Mesothelial cell of epicardium (in vitro differentiated cells): ENCODE measurements at regions not wholly inside any gene's neighbourhood (a gene's known extent, or its start where the extent isn't known, plus 50 kb on each side); places are given as distances from the start of the nearest gene placed in this dataset.
"Not testable (repeated sequence)": the region's sequence is repeated elsewhere in the genome, so short reads cannot be mapped to it uniquely, and the experiment has no call there.

Experiments
- DNase-seq, 2 experiments: peaks; one replicate each; pipeline ENCODE4 v3.0.0; 2021; ENCODE audit warnings: low spot score in 2 of 2; ENCODE audit not compliant: unreplicated experiment in 2 of 2
- H3K27ac Mint-ChIP-seq: 2 replicates; pipeline ENCODE4 v1.8.0; 2021; ENCODE audit warnings: mixed read lengths
- H3K27me3 Mint-ChIP-seq: 2 replicates; pipeline ENCODE4 v1.8.0; 2021; ENCODE audit warnings: low read depth, mixed read lengths
- H3K36me3 Mint-ChIP-seq: 2 replicates; pipeline ENCODE4 v1.8.0; 2021; ENCODE audit warnings: mixed read lengths
- H3K4me1 Mint-ChIP-seq: 2 replicates; pipeline ENCODE4 v1.8.0; 2021; ENCODE audit warnings: mixed read lengths
- H3K4me3 Mint-ChIP-seq: 2 replicates; pipeline ENCODE4 v1.8.0; 2021; ENCODE audit warnings: mild to moderate bottlenecking, moderate library complexity, mixed read lengths
- H3K9me3 Mint-ChIP-seq: 2 replicates; pipeline ENCODE4 v1.8.0; 2021; ENCODE audit warnings: mixed read lengths
- CTCF ChIP-seq: fragments of 200-600 bp; sonication (generic); IDR thresholded peaks from one replicate; pipeline ENCODE4 v1.5.0; 2021; ENCODE audit warnings: antibody characterized with exemption; ENCODE audit not compliant: unreplicated experiment

GRCh38 chr6:8628736-8629135, 193.4 kb upstream of the SLC35B3 start:
- H3K4me1 Mint-ChIP-seq, result peaks cover 10% of the 10 kb centered on the region
- H3K36me3 Mint-ChIP-seq, result no peaks in the 10 kb centered on the region
- no peak overlapping the region for H3K4me3 Mint-ChIP-seq
- TF ChIP-seq CTCF, result no peak
- no peak for DNase-seq
- H3K27ac Mint-ChIP-seq, result no peak overlapping the region
- no peaks in the 10 kb centered on the region for H3K27me3 Mint-ChIP-seq
- no peaks in the 10 kb centered on the region for H3K9me3 Mint-ChIP-seq

- DNase-seq, result no peak
- H3K4me3 Mint-ChIP-seq, result no peak overlapping the region
- no peaks in the 10 kb centered on the region for H3K36me3 Mint-ChIP-seq
- no peak for TF ChIP-seq CTCF
- H3K27ac Mint-ChIP-seq, result no peak overlapping the region
- no peaks in the 10 kb centered on the region for H3K9me3 Mint-ChIP-seq
- peaks cover 4% of the 10 kb centered on the region for H3K4me1 Mint-ChIP-seq
- H3K27me3 Mint-ChIP-seq, result no peaks in the 10 kb centered on the region
Observed at GRCh38 chr6:8628063-8628462, 192.7 kb upstream of the SLC35B3 start.

GRCh38 chr6:8627085-8627861, 191.9 kb upstream of the SLC35B3 start:
- no peak for TF ChIP-seq CTCF

GRCh38 chr6:8624665-8625064, 189.3 kb upstream of the SLC35B3 start:
- H3K4me1 Mint-ChIP-seq, result no peaks in the 10 kb centered on the region
- no peak for TF ChIP-seq CTCF
- no peaks in the 10 kb centered on the region for H3K36me3 Mint-ChIP-seq
- no peak overlapping the region for H3K27ac Mint-ChIP-seq
- no peak for DNase-seq
- no peaks in the 10 kb centered on the region for H3K27me3 Mint-ChIP-seq
- H3K9me3 Mint-ChIP-seq, result no peaks in the 10 kb centered on the region
- no peak overlapping the region for H3K4me3 Mint-ChIP-seq

More at GRCh38 chr6:8627085-8627861, 191.9 kb upstream of the SLC35B3 start:
- no peaks in the 10 kb centered on the region for H3K27me3 Mint-ChIP-seq
- no peaks in the 10 kb centered on the region for H3K4me1 Mint-ChIP-seq
- no peaks in the 10 kb centered on the region for H3K9me3 Mint-ChIP-seq
- H3K4me3 Mint-ChIP-seq, result no peak overlapping the region
- DNase-seq, result no peak
- H3K27ac Mint-ChIP-seq, result no peak overlapping the region
- no peaks in the 10 kb centered on the region for H3K36me3 Mint-ChIP-seq

GRCh38 chr6:8623441-8623840, 188.1 kb upstream of the SLC35B3 start:
- Mint-ChIP-seq H3K27me3 (no peaks in the 10 kb centered on the region), H3K4me1 (no peaks in the 10 kb centered on the region), H3K4me3 (no peak overlapping the region), H3K36me3 (peaks cover 3% of the 10 kb centered on the region), H3K27ac (no peak overlapping the region), H3K9me3 (peaks cover 7% of the 10 kb centered on the region)
- no peak for DNase-seq
- TF ChIP-seq CTCF, result no peak

GRCh38 chr6:8619853-8620252, 184.5 kb upstream of the SLC35B3 start:
- Mint-ChIP-seq H3K4me3 (no peak overlapping the region), H3K27me3 (no peaks in the 10 kb centered on the region), H3K27ac (no peak overlapping the region), H3K9me3 (peaks cover 25% of the 10 kb centered on the region), H3K4me1 (no peaks in the 10 kb centered on the region), H3K36me3 (peaks cover 3% of the 10 kb centered on the region)
- TF ChIP-seq CTCF, result no peak
- DNase-seq, result no peak

GRCh38 chr6:8619408-8619807, 184.1 kb upstream of the SLC35B3 start:
- H3K9me3 Mint-ChIP-seq, result peaks cover 25% of the 10 kb centered on the region
- not testable (repeated sequence) for DNase-seq, H3K27ac Mint-ChIP-seq, H3K4me3 Mint-ChIP-seq, H3K27me3 Mint-ChIP-seq, H3K36me3 Mint-ChIP-seq, H3K4me1 Mint-ChIP-seq
